Endodermal cell (in vitro differentiated cells): ENCODE measurements at regions not wholly inside any gene's neighbourhood (a gene's known extent, or its start where the extent isn't known, plus 50 kb on each side); places are given as distances from the start of the nearest gene placed in this dataset.

Source experiments
- DNase-seq: peaks from one replicate; pipeline ENCODE4 v3.0.0-alpha.2; 2017
- H3K27ac ChIP-seq: 2 replicates; pipeline ENCODE4 v1.5.1; 2013; ENCODE audit warnings: mild to moderate bottlenecking, low read depth, low read length, moderate library complexity
- H3K27me3 ChIP-seq: 2 replicates; pipeline ENCODE4 v1.6.1; 2013; ENCODE audit warnings: mild to moderate bottlenecking, low read length, moderate library complexity; ENCODE audit not compliant: insufficient read depth, control insufficient read depth, poor library complexity, severe bottlenecking
- H3K36me3 ChIP-seq: 2 replicates; pipeline ENCODE4 v1.7.0; 2013; ENCODE audit warnings: mild to moderate bottlenecking, low read length, moderate library complexity; ENCODE audit not compliant: control insufficient read depth, insufficient read depth
- H3K4me1 ChIP-seq: one replicate; pipeline ENCODE4 v1.7.0; 2013; ENCODE audit warnings: low read length; ENCODE audit not compliant: control insufficient read depth, insufficient read depth
- H3K4me3 ChIP-seq: 2 replicates; pipeline ENCODE4 v1.5.1; 2013; ENCODE audit warnings: mild to moderate bottlenecking, low read length, moderate library complexity
- H3K9ac ChIP-seq: 2 replicates; pipeline ENCODE4 v1.6.1; 2013; ENCODE audit warnings: mild to moderate bottlenecking, low read length, moderate library complexity; ENCODE audit not compliant: poor library complexity, severe bottlenecking; ENCODE audit errors: extremely low read depth
- H3K9me3 ChIP-seq: 2 replicates; pipeline ENCODE4 v1.6.1; 2013; ENCODE audit warnings: mild to moderate bottlenecking, low read length, moderate library complexity; ENCODE audit not compliant: control insufficient read depth
- H3K27ac Mint-ChIP-seq: 2 replicates; pipeline ENCODE4 v1.8.0; 2020; ENCODE audit warnings: mixed read lengths
- H3K27me3 Mint-ChIP-seq: 2 replicates; pipeline ENCODE4 v1.8.0; 2021; ENCODE audit warnings: mild to moderate bottlenecking, mixed read lengths; ENCODE audit not compliant: insufficient read depth
- H3K36me3 Mint-ChIP-seq: 2 replicates; pipeline ENCODE4 v1.8.0; 2020; ENCODE audit warnings: low read depth, mixed read lengths
- H3K4me1 Mint-ChIP-seq: 2 replicates; pipeline ENCODE4 v1.8.0; 2020; ENCODE audit warnings: mixed read lengths
- H3K4me3 Mint-ChIP-seq: 2 replicates; pipeline ENCODE4 v1.8.0; 2020; ENCODE audit warnings: mild to moderate bottlenecking, moderate library complexity, mixed read lengths
- H3K9me3 Mint-ChIP-seq: 2 replicates; pipeline ENCODE4 v1.8.0; 2020; ENCODE audit warnings: mild to moderate bottlenecking, mixed read lengths
- WGBS, 2 experiments: methylation state at CpG; one replicate each; pipeline versions ENCODE4 v1.1.5 to v1.1.7; 2013; ENCODE audit warnings: missing lambda C conversion rate in 2 of 2, mixed read lengths in 1 of 2; ENCODE audit not compliant: insufficient coverage in 1 of 2, insufficient read length in 1 of 2; 5-methylcytosine and 5-hydroxymethylcytosine counted together
- TF ChIP-seq, protein P1 (sequence below): fragments of 200-600 bp; sonication (generic); conservative IDR thresholded peaks from 2 replicates; pipeline ENCODE4 v1.5.0; 2021; ENCODE audit warnings: antibody characterized with exemption, mild to moderate bottlenecking

GRCh38 chr10:78614267-78614666 lies 454.5 kb upstream of the ZMIZ1 start:
- H3K27ac ChIP-seq, result peak overlapping the region; percentile 41
- Mint-ChIP-seq H3K9me3 (peaks cover 4% of the 10 kb centered on the region), H3K4me1 (peaks cover 21% of the 10 kb centered on the region), H3K4me3 (no peak overlapping the region), H3K27me3 (peaks cover 13% of the 10 kb centered on the region), H3K27ac (no peak overlapping the region), H3K36me3 (no peaks in the 10 kb centered on the region)
- H3K9me3 ChIP-seq, result peaks cover 2% of the 10 kb centered on the region
- WGBS, 2 experiments, result 83 to 100% methylated on average over 1 to 4 of the region's 4 CpGs
- peak; percentile 39 for DNase-seq
- no peak overlapping the region for H3K9ac ChIP-seq
- H3K27me3 ChIP-seq, result no peaks in the 10 kb centered on the region
- no peak overlapping the region for H3K4me3 ChIP-seq
- TF ChIP-seq, protein P1, sequence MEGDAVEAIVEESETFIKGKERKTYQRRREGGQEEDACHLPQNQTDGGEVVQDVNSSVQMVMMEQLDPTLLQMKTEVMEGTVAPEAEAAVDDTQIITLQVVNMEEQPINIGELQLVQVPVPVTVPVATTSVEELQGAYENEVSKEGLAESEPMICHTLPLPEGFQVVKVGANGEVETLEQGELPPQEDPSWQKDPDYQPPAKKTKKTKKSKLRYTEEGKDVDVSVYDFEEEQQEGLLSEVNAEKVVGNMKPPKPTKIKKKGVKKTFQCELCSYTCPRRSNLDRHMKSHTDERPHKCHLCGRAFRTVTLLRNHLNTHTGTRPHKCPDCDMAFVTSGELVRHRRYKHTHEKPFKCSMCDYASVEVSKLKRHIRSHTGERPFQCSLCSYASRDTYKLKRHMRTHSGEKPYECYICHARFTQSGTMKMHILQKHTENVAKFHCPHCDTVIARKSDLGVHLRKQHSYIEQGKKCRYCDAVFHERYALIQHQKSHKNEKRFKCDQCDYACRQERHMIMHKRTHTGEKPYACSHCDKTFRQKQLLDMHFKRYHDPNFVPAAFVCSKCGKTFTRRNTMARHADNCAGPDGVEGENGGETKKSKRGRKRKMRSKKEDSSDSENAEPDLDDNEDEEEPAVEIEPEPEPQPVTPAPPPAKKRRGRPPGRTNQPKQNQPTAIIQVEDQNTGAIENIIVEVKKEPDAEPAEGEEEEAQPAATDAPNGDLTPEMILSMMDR, result no peak
- peaks cover 17% of the 10 kb centered on the region for H3K4me1 ChIP-seq
- no peaks in the 10 kb centered on the region for H3K36me3 ChIP-seq

DNA sequence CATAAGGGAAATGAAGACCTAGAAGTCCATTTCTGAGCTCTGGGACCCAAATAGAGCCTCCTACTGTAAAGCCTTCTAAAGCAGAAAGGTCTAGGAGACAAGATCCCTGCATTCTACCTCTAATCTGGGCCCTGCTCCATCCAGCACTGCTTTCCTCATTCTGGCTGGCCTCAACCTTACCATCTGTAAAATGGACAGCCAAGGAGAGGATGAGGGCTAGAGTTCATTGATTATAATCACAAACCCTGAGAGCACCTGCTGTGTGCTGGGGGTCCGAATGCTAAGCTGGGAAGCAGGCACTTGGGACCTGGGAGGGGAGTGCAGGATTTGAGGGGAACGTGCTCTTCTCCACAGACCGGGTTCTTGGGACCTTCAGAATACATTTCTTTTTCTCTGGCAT lies 454.0 kb upstream of the ZMIZ1 start:
- peaks cover 15% of the 10 kb centered on the region for H3K27me3 Mint-ChIP-seq
- no peak overlapping the region for H3K4me3 Mint-ChIP-seq
- 90 to 100% methylated on average over 2 to 3 of the region's 3 CpGs for WGBS, 2 experiments

DNA sequence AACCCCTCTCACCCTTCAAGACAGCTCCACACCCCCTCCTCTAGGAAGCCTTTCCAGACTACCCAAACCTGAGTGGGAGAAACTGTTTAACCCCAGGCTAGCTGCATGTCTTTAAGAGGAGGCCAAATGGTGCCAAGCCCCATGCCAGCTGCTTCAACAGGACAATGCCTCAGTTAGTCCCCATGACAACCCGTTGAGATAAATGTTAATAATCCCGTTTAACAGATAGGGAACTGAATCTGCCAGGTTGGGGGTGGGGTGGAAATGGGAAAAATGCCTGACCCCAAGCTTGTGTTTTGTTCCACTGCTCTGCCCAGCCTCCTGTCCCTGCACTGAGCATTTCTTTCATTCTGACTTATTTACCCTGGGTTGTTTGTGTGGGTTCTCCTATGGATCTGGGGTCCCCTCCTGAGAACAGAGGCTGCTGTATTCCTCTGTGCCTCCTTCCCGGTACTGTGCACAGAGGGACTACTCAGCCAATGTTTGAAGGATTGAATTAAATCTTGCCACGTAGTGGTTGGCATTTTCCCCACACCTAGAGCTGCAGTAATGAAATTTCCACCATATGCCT lies 452.6 kb upstream of the ZMIZ1 start:
- H3K4me1 ChIP-seq, result peaks cover 17% of the 10 kb centered on the region
- TF ChIP-seq, protein P1, result no peak
- no peaks in the 10 kb centered on the region for H3K27me3 ChIP-seq
- no peak overlapping the region for H3K27ac ChIP-seq
- Mint-ChIP-seq H3K27me3 (peaks cover 17% of the 10 kb centered on the region), H3K9me3 (no peaks in the 10 kb centered on the region), H3K4me3 (no peak overlapping the region), H3K36me3 (no peaks in the 10 kb centered on the region), H3K4me1 (peaks cover 21% of the 10 kb centered on the region), H3K27ac (no peak overlapping the region)
- H3K36me3 ChIP-seq, result no peaks in the 10 kb centered on the region
- peak overlapping the region; percentile 65 for H3K4me3 ChIP-seq
- H3K9ac ChIP-seq, result no peak overlapping the region
- peak; percentile 43 for DNase-seq
- H3K9me3 ChIP-seq, result no peaks in the 10 kb centered on the region
- WGBS, 2 experiments, result 63 to 86% methylated on average over 2 to 4 of the region's 4 CpGs

More for the DNA sequence above, 454.0 kb upstream of the ZMIZ1 start:
- no peak overlapping the region for H3K9ac ChIP-seq
- Mint-ChIP-seq H3K9me3 (peaks cover 3% of the 10 kb centered on the region), H3K27ac (no peak overlapping the region), H3K36me3 (no peaks in the 10 kb centered on the region), H3K4me1 (peaks cover 21% of the 10 kb centered on the region)
- peaks cover 17% of the 10 kb centered on the region for H3K4me1 ChIP-seq
- DNase-seq, result peak; percentile 17
- no peaks in the 10 kb centered on the region for H3K27me3 ChIP-seq
- H3K27ac ChIP-seq, result no peak overlapping the region
- TF ChIP-seq, protein P1, result no peak
- no peaks in the 10 kb centered on the region for H3K9me3 ChIP-seq
- no peak overlapping the region for H3K4me3 ChIP-seq
- H3K36me3 ChIP-seq, result no peaks in the 10 kb centered on the region
